Dermis microvascular lymphatic vessel endothelial cell (primary cell): ENCODE measurements at regions not wholly inside any gene's neighbourhood (a gene's known extent, or its start where the extent isn't known, plus 50 kb on each side); places are given as distances from the start of the nearest gene placed in this dataset.

Experiments used
- DNase-seq, 2 donors: peaks; one replicate each; pipeline versions ENCODE4 v3.0.0 to v3.0.0-alpha.2; 2010; ENCODE audit warnings: low read depth in 2 of 2

GRCh38 chr6:102677225-102677624, 1283.7 kb downstream of the GRIK2 start:
- DNase-seq = no peak

GRCh38 chr6:102670735-102671134, 1277.2 kb downstream of the GRIK2 start:
- no peak for DNase-seq

GRCh38 chr6:102662851-102663250, 1269.3 kb downstream of the GRIK2 start:
- DNase-seq = no peak

GRCh38 chr6:102660303-102660702, 1266.8 kb downstream of the GRIK2 start:
- no peak for DNase-seq

- DNase-seq = no peak
These were observed 1262.3 kb downstream of the GRIK2 start for GRCh38 chr6:102655823-102656222.

- no peak for DNase-seq
These were observed 1247.9 kb downstream of the GRIK2 start for GRCh38 chr6:102641426-102641825.

- no peak for DNase-seq
These were observed 1238.4 kb downstream of the GRIK2 start for GRCh38 chr6:102631921-102632320.

- no peak for DNase-seq
These were observed 1229.7 kb downstream of the GRIK2 start for GRCh38 chr6:102623201-102623600.

- no peak for DNase-seq
These were observed 1226.1 kb downstream of the GRIK2 start for GRCh38 chr6:102619585-102619984.

GRCh38 chr6:102582569-102582968, 1189.1 kb downstream of the GRIK2 start:
- DNase-seq = no peak

- DNase-seq = no peak
These were observed 1188.0 kb downstream of the GRIK2 start for GRCh38 chr6:102581378-102582124.

GRCh38 chr6:102571236-102571908, 1177.9 kb downstream of the GRIK2 start:
- no peak for DNase-seq

- no peak for DNase-seq
These were observed 1169.2 kb downstream of the GRIK2 start for GRCh38 chr6:102562713-102563112.

- DNase-seq = no peak
These were observed 1159.7 kb downstream of the GRIK2 start for GRCh38 chr6:102553214-102553613.

GRCh38 chr6:102549221-102549874, 1155.8 kb downstream of the GRIK2 start:
- DNase-seq = no peak

- DNase-seq = no peak
These were observed 1131.8 kb downstream of the GRIK2 start for GRCh38 chr6:102525336-102525735.

GRCh38 chr6:102520966-102521365, 1127.5 kb downstream of the GRIK2 start:
- no peak for DNase-seq

GRCh38 chr6:102517506-102517905, 1124.0 kb downstream of the GRIK2 start:
- no peak for DNase-seq

GRCh38 chr6:102501615-102502014, 1108.1 kb downstream of the GRIK2 start:
- no peak for DNase-seq

- no peak for DNase-seq
These were observed 1101.3 kb downstream of the GRIK2 start for GRCh38 chr6:102494808-102495207.

- no peak for DNase-seq
These were observed 1100.0 kb downstream of the GRIK2 start for GRCh38 chr6:102493485-102493884.

- DNase-seq = no peak
These were observed 1095.2 kb downstream of the GRIK2 start for GRCh38 chr6:102488729-102489128.

- DNase-seq = no peak
These were observed 1092.0 kb downstream of the GRIK2 start for GRCh38 chr6:102485480-102485879.
